H9 (cell line): ENCODE measurements at regions not wholly inside any gene's neighbourhood (a gene's known extent, or its start where the extent isn't known, plus 50 kb on each side); places are given as distances from the start of the nearest gene placed in this dataset.

Source experiments
- DNase-seq: peaks from one replicate; pipeline ENCODE4 v3.0.0-alpha.2; 2017
- H2AFZ ChIP-seq: one replicate; pipeline ENCODE4 v1.6.1; 2013; ENCODE audit warnings: mild to moderate bottlenecking, low read length, control low read depth, moderate library complexity
- H2AK5ac ChIP-seq: 2 replicates; pipeline ENCODE4 v1.6.1; 2013; ENCODE audit warnings: low read length, control low read depth, mixed read lengths; ENCODE audit not compliant: insufficient read length
- H2BK120ac ChIP-seq: one replicate; pipeline ENCODE4 v1.6.1; 2013; ENCODE audit warnings: low read depth, mild to moderate bottlenecking, low read length, control low read depth, inconsistent platforms; ENCODE audit not compliant: poor library complexity, severe bottlenecking
- H2BK12ac ChIP-seq: 2 replicates; pipeline ENCODE4 v1.6.1; 2013; ENCODE audit warnings: low read length, control low read depth, mixed read lengths, low read depth; ENCODE audit not compliant: insufficient read length
- H2BK15ac ChIP-seq: 2 replicates; pipeline ENCODE4 v1.6.1; 2013; ENCODE audit warnings: low read depth, low read length, control low read depth
- H2BK20ac ChIP-seq: one replicate; pipeline ENCODE4 v1.6.1; 2013; ENCODE audit warnings: low read depth, mild to moderate bottlenecking, low read length, control low read depth, inconsistent platforms; ENCODE audit not compliant: poor library complexity, severe bottlenecking
- H2BK5ac ChIP-seq: 2 replicates; pipeline ENCODE4 v1.6.1; 2013; ENCODE audit warnings: low read length, control low read depth, mixed read lengths; ENCODE audit not compliant: insufficient read length
- H3K14ac ChIP-seq: 2 replicates; pipeline ENCODE4 v1.6.1; 2013; ENCODE audit warnings: low read length, control low read depth; ENCODE audit not compliant: insufficient read depth
- H3K18ac ChIP-seq: 2 replicates; pipeline ENCODE4 v1.6.1; 2013; ENCODE audit warnings: low read depth, mild to moderate bottlenecking, mixed read lengths, low read length, control low read depth; ENCODE audit not compliant: insufficient read length
- H3K23ac ChIP-seq: 2 replicates; pipeline ENCODE4 v1.6.1; 2013; ENCODE audit warnings: low read length, control low read depth, mixed read lengths, low read depth; ENCODE audit not compliant: insufficient read length
- H3K23me2 ChIP-seq: 2 replicates; pipeline ENCODE4 v1.6.1; 2013; ENCODE audit warnings: low read depth, mild to moderate bottlenecking, mixed read lengths, low read length, control low read depth; ENCODE audit not compliant: insufficient read length, poor library complexity, severe bottlenecking
- H3K27ac ChIP-seq: 2 replicates; pipeline ENCODE4 v1.5.1; 2013; ENCODE audit warnings: low read length, control low read depth, mixed read lengths, low read depth; ENCODE audit not compliant: insufficient read length
- H3K27me3 ChIP-seq: 2 replicates; pipeline ENCODE4 v1.6.1; 2013; ENCODE audit warnings: low read length, control low read depth, inconsistent platforms; ENCODE audit not compliant: insufficient read depth
- H3K4ac ChIP-seq: 2 replicates; pipeline ENCODE4 v1.6.1; 2013; ENCODE audit warnings: low read depth, mild to moderate bottlenecking, control low read depth, inconsistent platforms, low read length, moderate library complexity
- H3K4me1 ChIP-seq: 2 replicates; pipeline ENCODE4 v1.6.1; 2013; ENCODE audit warnings: low read length, control low read depth, inconsistent platforms; ENCODE audit not compliant: insufficient read depth
- H3K4me2 ChIP-seq: 2 replicates; pipeline ENCODE4 v1.6.1; 2013; ENCODE audit warnings: low read length, control low read depth, mixed read lengths; ENCODE audit not compliant: insufficient read length, insufficient read depth
- H3K56ac ChIP-seq: 2 replicates; pipeline ENCODE4 v1.6.1; 2013; ENCODE audit warnings: low read depth, mild to moderate bottlenecking, mixed read lengths, low read length, control low read depth; ENCODE audit not compliant: insufficient read length
- H3K79me1 ChIP-seq: 2 replicates; pipeline ENCODE4 v1.6.1; 2013; ENCODE audit warnings: low read depth, mild to moderate bottlenecking, moderate library complexity, low read length, control low read depth, inconsistent platforms; ENCODE audit not compliant: insufficient read depth, poor library complexity, severe bottlenecking
- H3K79me2 ChIP-seq: 2 replicates; pipeline ENCODE4 v1.6.1; 2013; ENCODE audit warnings: low read length, control low read depth, inconsistent platforms; ENCODE audit not compliant: insufficient read depth
- H3K9ac ChIP-seq: 2 replicates; pipeline ENCODE4 v1.6.1; 2013; ENCODE audit warnings: low read length, control low read depth, mixed read lengths; ENCODE audit not compliant: insufficient read length; ENCODE audit errors: extremely low read depth
- H3K9me3 ChIP-seq: one replicate; pipeline ENCODE4 v1.6.1; 2013; ENCODE audit warnings: low read depth, low read length, inconsistent platforms; ENCODE audit not compliant: control insufficient read depth
- H3T11ph ChIP-seq: one replicate; pipeline ENCODE4 v1.6.1; 2013; ENCODE audit warnings: mild to moderate bottlenecking, low read length, control low read depth, inconsistent platforms
- H4K20me1 ChIP-seq: one replicate; pipeline ENCODE4 v1.6.1; 2013; ENCODE audit not compliant: control insufficient read depth, insufficient read length, insufficient read depth
- H4K5ac ChIP-seq: 2 replicates; pipeline ENCODE4 v1.6.1; 2013; ENCODE audit warnings: low read depth, mild to moderate bottlenecking, mixed read lengths, low read length, control low read depth; ENCODE audit not compliant: insufficient read length
- H4K8ac ChIP-seq: replicated peaks from 2 replicates; pipeline ENCODE4 v1.6.1; 2013; ENCODE audit warnings: low read length, control low read depth, mixed read lengths, low read depth; ENCODE audit not compliant: insufficient read length
- H4K91ac ChIP-seq: 2 replicates; pipeline ENCODE4 v1.6.1; 2013; ENCODE audit warnings: low read depth, mild to moderate bottlenecking, moderate library complexity, mixed read lengths, low read length, control low read depth; ENCODE audit not compliant: insufficient read length
- H3K27ac Mint-ChIP-seq, 3 experiments: 2 replicates in 2 of 3; 3 replicates in 1 of 3; pipeline ENCODE4 v1.8.0; 2020 to 2021; ENCODE audit warnings: mixed read lengths in 3 of 3, mild to moderate bottlenecking in 1 of 3, moderate library complexity in 1 of 3
- H3K27me3 Mint-ChIP-seq: 2 replicates; pipeline ENCODE4 v1.8.0; 2021; ENCODE audit warnings: low read depth, mild to moderate bottlenecking, moderate library complexity, mixed read lengths
- H3K36me3 Mint-ChIP-seq, 3 experiments: 2 replicates in 2 of 3; 3 replicates in 1 of 3; pipeline ENCODE4 v1.8.0; 2020 to 2021; ENCODE audit warnings: low read depth in 3 of 3, mixed read lengths in 3 of 3; ENCODE audit not compliant: insufficient read depth in 1 of 3
- H3K4me1 Mint-ChIP-seq, 2 experiments: 2 replicates each; pipeline ENCODE4 v1.8.0; 2020; ENCODE audit warnings: mixed read lengths in 2 of 2
- H3K4me3 Mint-ChIP-seq, 2 experiments: 2 replicates in 1 of 2; 3 replicates in 1 of 2; pipeline ENCODE4 v1.8.0; 2020 to 2021; ENCODE audit warnings: mild to moderate bottlenecking in 2 of 2, mixed read lengths in 2 of 2, moderate library complexity in 1 of 2
- H3K9me3 Mint-ChIP-seq, 2 experiments: 2 replicates in 1 of 2; 3 replicates in 1 of 2; pipeline ENCODE4 v1.8.0; 2020; ENCODE audit warnings: mild to moderate bottlenecking in 2 of 2, mixed read lengths in 2 of 2, moderate library complexity in 1 of 2
- WGBS: extraction: QIAGEN DNeasy Blood & Tissue Kit; methylation state at CpG from one replicate; pipeline ENCODE4 v1.1.7; 2013; ENCODE audit warnings: missing lambda C conversion rate, low lambda C conversion rate, mixed read lengths; ENCODE audit not compliant: insufficient read length; ENCODE audit errors: extremely low coverage; 5-methylcytosine and 5-hydroxymethylcytosine counted together
- TF ChIP-seq, protein P1 (sequence below): fragments of 200-600 bp; sonication (generic); conservative IDR thresholded peaks from 3 replicates; pipeline ENCODE4 v1.8.0; 2021; ENCODE audit warnings: antibody characterized with exemption, mild to moderate bottlenecking

GRCh38 chr7:82517050-82517449 is 73.5 kb upstream of the CACNA2D1 start:
- Histone ChIP-seq H3K23me2 (no peaks in the 10 kb centered on the region), H3K4me2 (no peak overlapping the region), H3K18ac (no peak overlapping the region), H3K4me1 (no peaks in the 10 kb centered on the region), H3K9me3 (no peaks in the 10 kb centered on the region), H4K20me1 (no peaks in the 10 kb centered on the region), H3K79me1 (no peaks in the 10 kb centered on the region), H2AK5ac (no peak overlapping the region), H4K8ac (no peak overlapping the region), H3K79me2 (no peaks in the 10 kb centered on the region), H2BK12ac (no peak overlapping the region), H4K91ac (no peak overlapping the region), H2BK120ac (no peak overlapping the region), H3K14ac (no peak overlapping the region), H3K56ac (no peak overlapping the region), H2BK5ac (no peak overlapping the region), H3K4ac (no peak overlapping the region), H3K27ac (no peak overlapping the region), H3K23ac (no peak overlapping the region), H3K27me3 (no peaks in the 10 kb centered on the region), H3T11ph (no peak overlapping the region), H2BK15ac (no peak overlapping the region), H2BK20ac (no peak overlapping the region), H2AFZ (no peak overlapping the region), H4K5ac (no peak overlapping the region), H3K9ac (no peak overlapping the region)
- H3K4me3 Mint-ChIP-seq, result no peak overlapping the region
- WGBS, result no CpG with 5 or more reads among the region's 2 CpGs
- H3K4me1 Mint-ChIP-seq, result no peaks in the 10 kb centered on the region
- no peak for DNase-seq
- H3K36me3 Mint-ChIP-seq, result peaks cover 0 to 3% (median 0%) of the 10 kb centered on the region in 3 experiments; a peak in 2 of 7 replicates
- H3K27me3 Mint-ChIP-seq, result no peaks in the 10 kb centered on the region
- peaks cover 3 to 5% of the 10 kb centered on the region in 2 experiments; a peak in 4 of 5 replicates for H3K9me3 Mint-ChIP-seq
- no peak overlapping the region for H3K27ac Mint-ChIP-seq
- TF ChIP-seq, protein P1, sequence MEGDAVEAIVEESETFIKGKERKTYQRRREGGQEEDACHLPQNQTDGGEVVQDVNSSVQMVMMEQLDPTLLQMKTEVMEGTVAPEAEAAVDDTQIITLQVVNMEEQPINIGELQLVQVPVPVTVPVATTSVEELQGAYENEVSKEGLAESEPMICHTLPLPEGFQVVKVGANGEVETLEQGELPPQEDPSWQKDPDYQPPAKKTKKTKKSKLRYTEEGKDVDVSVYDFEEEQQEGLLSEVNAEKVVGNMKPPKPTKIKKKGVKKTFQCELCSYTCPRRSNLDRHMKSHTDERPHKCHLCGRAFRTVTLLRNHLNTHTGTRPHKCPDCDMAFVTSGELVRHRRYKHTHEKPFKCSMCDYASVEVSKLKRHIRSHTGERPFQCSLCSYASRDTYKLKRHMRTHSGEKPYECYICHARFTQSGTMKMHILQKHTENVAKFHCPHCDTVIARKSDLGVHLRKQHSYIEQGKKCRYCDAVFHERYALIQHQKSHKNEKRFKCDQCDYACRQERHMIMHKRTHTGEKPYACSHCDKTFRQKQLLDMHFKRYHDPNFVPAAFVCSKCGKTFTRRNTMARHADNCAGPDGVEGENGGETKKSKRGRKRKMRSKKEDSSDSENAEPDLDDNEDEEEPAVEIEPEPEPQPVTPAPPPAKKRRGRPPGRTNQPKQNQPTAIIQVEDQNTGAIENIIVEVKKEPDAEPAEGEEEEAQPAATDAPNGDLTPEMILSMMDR, result no peak
